GM21447 (cell line): ENCODE measurements at regions not wholly inside any gene's neighbourhood (a gene's known extent, or its start where the extent isn't known, plus 50 kb on each side); places are given as distances from the start of the nearest gene placed in this dataset.

Experiments used
- ATAC-seq: cut with Tn5 transposase; IDR thresholded peaks from one replicate; pipeline ENCODE4 v1.9.1; 2021; ENCODE audit not compliant: unreplicated experiment

DNA sequence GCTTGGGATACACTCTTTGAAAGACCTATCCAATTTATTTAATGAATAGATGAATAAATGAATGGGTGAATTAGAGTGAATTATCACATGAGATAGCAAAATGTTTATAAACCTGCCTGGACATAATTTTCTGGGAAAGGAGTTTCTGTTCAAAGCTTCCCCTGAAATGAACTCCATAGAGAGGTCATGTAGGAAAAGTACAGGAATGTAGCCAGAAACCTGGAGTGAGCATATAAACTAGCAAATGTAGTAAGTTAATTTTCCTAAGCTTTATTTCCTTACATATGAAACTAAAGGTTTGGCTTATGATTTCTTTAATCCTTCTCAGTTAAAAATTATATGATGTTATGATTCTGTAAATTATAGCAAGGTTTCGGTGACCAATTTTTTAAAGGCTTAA, 380.3 kb upstream of the RSPO3 start:
- no peak for ATAC-seq

DNA sequence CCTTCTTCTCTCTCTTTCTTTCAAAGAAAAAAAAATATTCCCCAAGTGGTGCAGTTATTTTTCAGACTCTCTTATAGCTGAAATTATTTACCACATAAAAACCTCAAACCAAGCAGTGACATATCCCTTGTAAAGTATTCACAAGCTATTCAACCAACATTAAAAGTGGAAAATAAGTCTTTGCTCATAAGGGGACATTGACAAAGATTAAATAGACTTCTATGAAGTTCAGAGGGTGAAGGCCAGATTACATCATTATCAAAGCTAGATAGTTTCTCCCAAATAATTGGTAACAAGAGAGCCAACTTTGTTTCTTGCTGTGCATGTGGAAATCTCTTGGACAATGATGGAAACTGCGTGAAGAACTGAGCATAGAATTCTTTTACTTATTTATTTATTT, 379.8 kb upstream of the RSPO3 start:
- no peak for ATAC-seq

DNA sequence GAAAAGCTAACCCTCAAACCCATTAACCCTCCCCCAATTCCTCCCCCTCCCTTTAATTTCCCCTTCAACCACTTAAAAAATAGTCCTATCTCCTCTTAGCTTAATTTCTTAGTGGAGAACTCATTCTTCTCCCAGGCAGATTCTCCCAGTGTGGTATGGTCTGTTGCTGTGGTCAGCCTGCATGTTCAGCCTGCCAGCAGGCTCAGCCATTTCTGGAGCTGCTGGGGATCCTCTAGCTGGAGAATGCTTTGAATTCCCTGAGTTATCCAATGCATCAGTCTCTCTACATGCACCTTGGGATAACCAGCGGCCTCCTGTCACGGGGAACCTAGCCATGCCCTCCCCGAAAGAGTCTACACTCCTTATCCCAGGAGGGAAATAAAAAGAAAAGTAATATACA, 375.4 kb upstream of the RSPO3 start:
- ATAC-seq: no peak

DNA sequence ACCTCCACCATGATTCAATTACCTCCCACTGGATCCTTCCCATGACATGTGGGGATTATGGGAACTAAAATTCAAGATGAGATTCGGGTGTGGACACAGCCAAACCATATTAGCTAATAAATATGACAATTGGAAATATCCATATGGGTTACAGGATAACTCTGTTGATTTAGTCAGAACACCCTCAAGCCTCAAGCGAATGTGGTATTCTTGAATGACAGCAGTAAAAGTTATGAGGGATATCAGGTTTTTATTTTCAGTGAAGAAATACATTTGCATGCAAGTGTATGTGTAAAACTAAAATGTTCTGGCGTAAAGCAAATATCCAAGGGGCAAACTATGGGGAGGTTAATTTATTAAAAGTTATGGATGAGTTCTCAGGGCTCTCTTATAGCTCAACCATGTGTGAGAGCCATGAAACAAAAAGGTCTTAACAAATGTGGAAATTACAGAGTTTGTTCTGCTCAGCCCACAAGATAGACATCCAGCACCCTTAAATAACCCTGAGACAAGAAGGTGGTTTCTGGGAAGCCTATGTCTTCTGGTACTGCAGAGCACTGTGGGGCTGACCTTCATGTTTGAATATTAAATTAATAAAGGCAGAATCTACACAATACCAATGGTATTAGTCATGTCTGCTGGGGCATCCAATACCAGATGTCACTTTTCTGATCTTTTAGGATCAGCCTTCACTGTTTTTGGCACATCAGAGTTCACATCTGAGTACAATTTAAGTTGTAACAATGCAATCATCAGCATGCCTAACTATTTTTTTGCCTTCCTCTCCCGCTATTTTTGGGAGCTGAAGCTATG, 370.5 kb upstream of the RSPO3 start:
- ATAC-seq: no peak

DNA sequence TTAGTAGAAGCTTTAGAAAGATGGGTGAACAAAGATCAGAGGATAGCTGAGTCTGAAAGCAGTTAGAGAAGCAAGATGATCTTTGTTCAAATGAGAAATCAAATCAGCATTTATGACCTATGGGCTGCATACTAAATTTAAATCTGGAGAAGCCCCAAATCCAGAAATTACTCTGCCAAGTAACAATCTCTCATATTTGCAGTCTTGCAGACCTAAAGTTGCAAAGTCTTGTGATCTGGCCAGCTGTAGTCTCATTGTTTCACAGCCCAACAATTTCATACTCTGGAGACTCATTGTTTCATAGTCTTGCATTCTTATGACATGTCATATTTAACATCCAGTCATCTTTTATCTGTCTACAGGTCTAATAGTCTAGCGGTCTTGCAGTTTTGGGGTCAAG, 364.9 kb upstream of the RSPO3 start:
- ATAC-seq: no peak

DNA sequence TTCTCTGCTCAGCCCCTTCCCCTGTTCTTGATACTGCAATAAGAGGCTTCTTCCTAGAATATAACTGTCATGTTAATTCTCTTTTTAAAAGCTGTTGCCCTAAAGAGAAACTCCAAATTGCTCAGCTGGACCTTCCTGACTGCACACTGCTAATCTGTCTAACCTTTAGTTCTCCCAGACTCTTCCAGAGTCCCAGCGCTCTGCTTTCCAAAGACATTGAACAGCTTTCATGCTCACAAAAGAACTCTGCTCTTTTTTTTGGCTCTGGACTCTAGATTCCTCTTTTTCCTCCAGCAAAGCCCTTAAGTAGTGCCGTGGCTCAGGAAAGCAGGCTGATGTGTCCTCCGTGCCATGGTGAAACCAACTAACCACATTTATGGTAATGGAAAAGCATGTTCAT, 356.6 kb upstream of the RSPO3 start:
- ATAC-seq: no peak

DNA sequence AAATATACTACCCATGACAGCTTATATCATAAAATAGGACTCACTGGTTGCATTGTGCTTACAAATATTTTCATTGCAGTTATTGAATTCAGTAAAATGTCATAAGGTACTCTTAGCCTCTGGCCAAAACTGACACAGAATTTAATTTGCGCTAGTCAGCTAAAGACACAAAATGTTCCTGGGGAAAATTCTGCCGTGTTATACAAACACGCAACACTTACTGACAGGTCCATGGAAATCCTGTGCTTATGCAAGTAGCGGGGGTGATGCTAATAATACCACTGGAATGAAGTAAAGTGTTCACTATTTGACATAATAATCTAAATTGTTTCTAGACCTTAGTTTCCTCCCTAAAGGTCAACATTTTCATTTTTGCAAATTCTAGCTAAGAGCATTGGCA, 354.4 kb upstream of the RSPO3 start:
- no peak for ATAC-seq

DNA sequence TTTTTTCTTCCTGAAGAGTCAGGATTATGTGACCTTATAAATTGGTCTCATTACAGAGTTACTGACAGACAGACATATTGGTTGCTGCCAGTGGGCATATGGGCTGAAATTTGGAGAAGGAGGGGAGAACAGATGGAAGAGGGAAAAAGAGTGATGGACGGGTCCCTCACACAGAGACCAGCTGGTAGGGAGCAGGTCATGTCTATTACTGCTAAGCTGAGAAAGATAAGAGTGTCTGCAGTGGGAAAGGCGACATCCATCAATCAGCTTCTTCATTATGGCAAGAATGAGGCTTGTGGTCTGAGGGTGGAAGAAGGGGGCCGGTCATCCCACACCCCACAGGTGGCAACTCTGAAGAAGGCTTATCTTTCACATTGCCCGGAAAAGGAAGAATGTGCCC, 353.8 kb upstream of the RSPO3 start:
- ATAC-seq: no peak

DNA sequence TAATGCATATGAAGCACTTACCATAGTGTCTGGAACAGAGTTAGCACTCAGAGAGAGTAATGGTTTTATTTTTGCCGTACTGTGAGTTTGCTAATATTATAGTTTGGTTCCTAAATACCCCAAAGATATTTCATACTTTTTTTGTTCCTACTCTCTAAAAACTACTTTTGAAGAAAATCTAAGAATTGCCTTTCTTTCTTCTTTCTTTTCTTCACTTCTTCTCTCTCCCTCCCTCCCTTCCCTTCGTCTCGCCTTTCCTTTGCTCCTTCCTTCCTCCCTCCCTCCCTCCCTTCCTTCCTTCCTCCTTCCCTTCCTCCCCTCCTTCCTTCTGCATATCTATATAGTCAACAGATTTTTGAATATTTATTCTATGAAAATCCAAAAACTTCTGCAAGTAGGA, 351.7 kb upstream of the RSPO3 start:
- no peak for ATAC-seq

DNA sequence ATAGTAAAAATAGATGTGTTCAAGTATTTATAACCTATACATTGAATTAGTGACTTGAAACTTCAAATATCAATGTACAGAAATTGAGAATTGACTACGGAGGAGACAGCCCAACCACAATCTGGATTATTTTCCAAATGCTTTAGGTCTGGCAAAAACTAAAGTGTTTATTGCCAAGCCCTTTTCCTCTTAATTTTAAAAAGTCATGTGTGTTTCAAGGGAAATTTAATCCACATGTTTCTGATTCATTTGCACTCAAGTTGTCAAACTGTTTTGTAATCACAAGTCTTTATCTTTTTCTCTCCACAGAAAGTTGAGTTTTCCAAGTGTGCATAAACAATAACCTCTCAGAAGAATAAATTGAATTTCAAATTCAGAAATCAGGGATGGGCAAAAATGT, 350.8 kb upstream of the RSPO3 start:
- ATAC-seq: no peak

DNA sequence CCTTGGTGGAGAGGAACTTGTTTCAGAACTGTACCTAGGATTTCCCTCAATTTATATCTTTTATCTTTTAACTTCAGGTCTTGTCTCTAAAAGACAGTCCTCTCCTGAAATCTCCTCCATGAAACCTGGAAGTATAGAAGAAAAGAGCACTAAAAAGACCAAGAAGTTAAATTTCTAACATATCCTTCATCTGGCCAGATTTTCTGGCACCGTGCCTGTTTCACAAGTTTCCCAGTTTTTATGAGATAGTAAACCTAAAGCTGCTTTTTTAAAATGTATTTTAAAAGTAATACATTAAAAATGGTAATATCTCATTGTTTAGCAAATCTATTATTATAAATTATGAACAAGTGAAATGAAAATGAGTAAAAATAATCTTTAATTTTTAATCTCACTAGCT, 348.3 kb upstream of the RSPO3 start:
- ATAC-seq: no peak

DNA sequence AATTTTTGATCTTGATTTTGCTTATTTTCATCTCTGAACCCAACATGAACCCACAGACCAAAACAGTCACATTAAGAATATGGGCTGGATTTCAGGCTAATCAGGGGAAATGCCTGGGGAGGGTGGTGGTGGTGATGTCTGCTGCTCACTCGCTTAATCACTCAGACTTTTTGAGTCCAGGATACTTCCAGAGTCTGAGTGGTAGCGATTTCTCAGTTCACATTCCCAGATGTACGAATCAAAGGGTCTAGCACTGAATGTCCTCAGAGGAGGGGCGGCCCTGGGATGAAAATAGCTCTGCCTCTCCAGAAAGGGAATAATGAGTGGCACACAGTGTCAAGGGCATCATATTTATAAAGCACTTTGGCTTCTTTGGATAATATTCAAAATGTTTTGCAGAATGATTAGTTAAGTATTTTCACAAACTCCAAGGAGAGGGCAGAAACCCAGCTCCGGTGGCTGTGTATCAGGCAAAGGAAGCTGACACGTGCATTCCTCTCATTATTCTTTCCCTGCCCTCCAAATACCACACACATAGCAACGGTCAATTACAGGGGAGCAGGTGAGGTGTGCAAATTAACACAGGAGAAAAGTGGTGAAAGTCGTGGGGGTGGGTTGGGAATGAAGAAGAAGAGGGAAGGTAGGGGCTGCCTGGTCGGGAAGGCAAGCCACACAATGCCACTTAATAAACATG, 345.2 kb upstream of the RSPO3 start:
- no peak for ATAC-seq

DNA sequence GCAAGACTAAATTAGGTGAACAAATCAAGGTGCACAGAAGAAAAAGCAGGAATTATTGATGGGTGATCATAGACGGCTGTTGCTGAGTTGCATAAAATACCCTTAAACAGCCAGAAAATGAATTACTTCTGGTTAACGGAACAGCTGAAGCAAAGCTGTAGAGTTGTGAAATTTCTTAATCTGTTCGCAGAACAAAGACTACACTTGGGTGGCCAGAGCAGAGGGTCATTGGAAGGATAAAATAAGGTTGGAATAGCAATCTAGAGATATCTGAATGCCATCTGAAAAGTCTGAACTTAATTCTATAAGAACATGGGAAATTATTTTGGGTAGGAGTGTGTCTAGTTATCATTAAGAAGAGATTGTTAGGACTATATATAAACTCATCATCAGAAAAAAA, 339.1 kb upstream of the RSPO3 start:
- ATAC-seq: no peak

DNA sequence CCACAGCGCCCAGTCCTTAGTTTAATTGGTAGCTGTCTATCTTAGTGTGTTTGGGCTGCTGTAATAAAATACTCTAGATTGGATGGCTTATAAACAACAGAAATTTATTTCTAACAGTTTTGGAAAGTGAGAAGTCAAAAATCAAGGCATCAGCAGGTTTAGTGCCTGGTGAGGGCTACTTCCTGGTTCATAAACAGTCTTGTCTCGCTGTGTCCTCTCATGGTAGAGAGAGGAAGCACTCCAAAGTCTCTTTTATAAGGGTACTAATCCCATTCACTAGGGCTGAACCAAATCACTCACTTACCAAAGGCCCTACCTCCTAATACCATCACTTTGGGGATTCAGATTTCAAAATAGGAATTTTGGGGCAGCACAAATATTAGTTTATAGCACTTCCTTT, 336.9 kb upstream of the RSPO3 start:
- ATAC-seq: no peak

DNA sequence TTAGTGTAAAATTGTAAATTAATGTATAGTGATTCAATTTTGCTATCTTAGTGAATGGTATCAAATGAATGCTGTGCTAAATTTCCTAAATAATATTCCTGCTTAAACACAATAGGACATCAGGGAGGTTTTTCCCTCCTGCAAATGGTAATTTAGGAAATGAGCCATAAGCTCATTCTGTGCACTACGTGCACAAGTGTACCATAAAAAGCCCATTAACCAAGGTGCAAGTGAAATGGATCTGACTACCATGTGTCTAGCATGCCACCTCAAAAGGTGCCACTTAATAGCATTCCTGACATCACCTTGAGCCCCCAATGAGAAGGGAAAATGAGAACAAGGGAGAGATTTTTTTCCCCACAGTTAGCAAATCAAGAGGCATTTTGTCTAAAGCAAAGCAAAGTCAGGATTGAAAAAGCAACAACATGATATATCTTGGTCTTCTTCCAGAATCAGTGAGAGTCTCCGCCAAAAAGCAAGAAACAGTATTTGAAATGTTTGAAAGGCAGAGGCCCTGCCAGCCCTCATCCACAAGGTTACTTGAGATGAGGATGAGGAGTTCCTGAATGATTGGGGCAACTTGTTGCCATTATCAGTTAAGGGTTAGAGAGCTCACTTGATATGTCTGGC, 334.2 kb upstream of the RSPO3 start:
- no peak for ATAC-seq

DNA sequence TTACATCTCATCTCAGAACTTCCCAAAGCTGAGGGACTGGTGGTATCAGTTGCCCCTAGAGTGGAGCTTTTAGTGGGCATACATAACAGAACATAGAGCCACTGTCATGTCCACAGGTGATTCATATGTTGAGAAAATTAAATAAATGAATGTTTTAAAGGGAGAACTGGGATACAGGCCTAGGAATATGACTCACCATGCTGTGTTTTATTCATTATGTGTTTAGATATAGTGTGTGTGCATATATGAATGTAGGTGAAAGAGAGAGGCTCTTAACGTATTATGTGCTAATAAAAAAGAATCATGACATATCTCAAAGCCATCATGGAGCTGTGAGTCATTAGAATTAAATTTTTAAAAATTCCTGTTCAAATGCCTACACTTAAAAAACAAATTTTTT, 332.2 kb upstream of the RSPO3 start:
- no peak for ATAC-seq

DNA sequence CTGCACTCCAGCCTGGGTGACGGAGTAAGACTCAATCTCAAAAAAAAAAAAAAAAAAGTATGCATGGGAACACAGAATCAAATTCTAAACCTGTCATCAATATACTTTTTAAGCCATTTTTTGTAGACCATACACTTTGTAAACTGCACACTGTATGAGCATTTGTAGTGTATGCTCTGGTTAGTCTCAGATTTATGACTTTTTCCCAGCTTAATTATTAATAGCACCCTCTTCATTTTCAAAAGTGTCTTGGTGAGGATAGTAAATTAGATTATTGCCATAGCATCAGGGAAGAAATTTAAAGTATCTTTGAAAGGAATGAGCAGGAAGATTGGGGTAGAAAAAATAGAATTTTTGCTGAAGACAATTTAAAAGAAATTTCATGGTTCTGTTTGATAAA, 330.8 kb upstream of the RSPO3 start:
- ATAC-seq: no peak

DNA sequence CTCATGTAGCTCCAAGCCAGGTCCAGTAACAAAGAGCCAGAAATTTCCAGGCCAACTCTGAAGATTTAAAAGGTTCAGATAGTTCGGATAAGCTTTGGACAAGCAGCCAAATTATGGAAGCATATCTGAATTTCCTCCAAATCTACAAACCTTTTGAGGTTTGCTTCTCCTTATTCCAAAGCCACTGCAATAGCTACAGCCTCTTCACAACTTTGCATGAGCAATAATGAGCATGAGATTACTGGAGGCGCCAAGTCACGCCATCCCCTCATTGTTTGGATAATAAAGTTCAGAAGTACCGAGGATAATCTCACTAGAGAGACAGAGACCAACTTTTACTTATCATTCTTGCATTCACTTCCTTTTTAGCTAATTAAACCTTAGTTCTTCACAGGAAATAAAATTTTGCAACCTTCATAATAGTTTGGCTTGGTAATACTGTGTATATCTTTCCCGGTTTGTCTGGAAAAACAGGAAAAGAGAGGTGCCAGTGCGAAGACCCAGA, 329.6 kb upstream of the RSPO3 start:
- ATAC-seq: no peak

DNA sequence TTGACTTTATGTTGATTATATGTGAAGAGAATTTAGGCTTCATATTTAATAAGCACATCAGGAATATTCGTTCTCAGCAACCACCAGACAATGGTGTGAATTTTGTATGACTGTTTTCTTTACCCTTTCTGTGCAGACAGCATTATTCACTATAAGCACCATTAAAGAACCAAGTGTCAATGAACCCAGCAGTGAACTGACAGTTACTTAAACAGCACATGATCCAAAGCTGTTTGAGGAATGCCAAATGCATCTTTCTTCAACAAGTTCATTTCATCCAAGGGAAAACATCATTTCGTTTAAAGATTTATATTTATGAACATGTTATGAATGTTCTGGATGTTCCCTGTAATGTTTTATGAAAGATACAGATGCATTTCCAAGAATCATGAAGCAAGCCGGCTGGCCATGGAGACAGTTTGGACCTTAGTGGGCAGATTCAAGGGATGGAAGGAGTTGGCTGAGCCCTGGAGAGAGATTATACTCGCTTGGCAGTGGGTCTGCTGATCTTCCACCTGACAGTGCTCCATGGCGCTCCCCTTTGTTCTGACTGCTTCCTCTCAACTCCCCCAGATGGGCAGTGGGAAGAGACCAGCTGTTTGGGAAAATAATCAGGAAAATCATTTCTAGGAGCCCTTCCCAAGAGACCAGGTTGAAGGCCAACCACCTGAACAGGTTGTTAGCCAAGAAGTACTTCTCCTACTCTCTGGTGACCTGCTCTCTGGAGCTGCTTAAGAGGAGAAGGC, 326.0 kb upstream of the RSPO3 start:
- no peak for ATAC-seq

DNA sequence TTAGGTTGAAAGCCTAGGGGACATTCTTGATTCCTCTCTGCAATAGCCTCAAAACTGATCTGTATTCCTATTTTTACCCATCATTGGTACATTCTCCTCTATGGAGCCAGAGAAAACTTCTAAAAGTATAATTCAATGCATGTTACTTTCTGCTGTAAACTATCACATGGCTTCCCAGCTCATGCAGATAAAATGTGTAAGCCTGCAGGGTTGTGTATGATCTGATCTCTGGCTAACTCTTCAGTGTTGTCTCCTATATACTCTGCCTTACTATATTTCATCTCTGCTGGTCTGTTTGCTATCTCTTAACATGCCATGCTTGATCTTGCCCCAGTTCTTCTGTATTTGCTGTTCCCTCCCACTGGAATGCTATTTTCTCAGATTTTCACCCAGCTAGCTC, 323.3 kb upstream of the RSPO3 start:
- no peak for ATAC-seq

DNA sequence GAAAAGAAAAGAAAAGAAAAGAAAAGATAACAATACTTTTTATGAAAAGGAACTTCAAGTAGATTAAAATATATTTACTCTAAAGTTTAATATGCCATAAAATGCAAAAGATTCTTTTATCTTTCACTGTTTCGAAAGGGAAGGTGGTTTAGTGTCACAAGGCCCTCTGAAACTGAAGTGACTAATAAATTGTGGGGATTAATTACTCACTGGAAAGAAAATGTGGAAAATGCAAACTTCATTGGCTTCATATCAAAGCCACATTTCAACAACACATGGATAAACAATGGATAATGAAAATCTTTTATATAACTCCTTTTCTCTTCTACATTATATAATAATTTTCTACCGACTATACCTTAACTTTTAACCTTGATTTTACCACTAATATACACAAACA, 320.5 kb upstream of the RSPO3 start:
- no peak for ATAC-seq
